GM23338 (cell line): ENCODE measurements at regions not wholly inside any gene's neighbourhood (a gene's known extent, or its start where the extent isn't known, plus 50 kb on each side); places are given as distances from the start of the nearest gene placed in this dataset.

ENCODE experiments used
- EZH2 ChIP-seq: fragments of 200-600 bp; sonication (generic); IDR thresholded peaks from one replicate; pipeline ENCODE4 v1.8.0; 2017; ENCODE audit warnings: antibody characterized with exemption, mild to moderate bottlenecking, low read depth; ENCODE audit not compliant: unreplicated experiment
- POLR2AphosphoS5 ChIP-seq: IDR thresholded peaks from 2 replicates; pipeline ENCODE4 v1.6.1; 2016; ENCODE audit warnings: antibody characterized with exemption, low read depth
- ZNF331 ChIP-seq: fragments of 250-450 bp; sonication (Bioruptor Pico); IDR thresholded peaks from 2 replicates; pipeline ENCODE4 v1.5.0; 2020; ENCODE audit warnings: low read depth, mild to moderate bottlenecking, moderate library complexity
- TF ChIP-seq, protein P1 (sequence below), 2 experiments: fragments of 200-600 bp in 1 of 2; sonication (generic) in 1 of 2; conservative IDR thresholded peaks; 2 replicates each; pipeline versions ENCODE4 v1.5.1 to v1.6.1; 2016 to 2017; ENCODE audit warnings: antibody characterized with exemption in 2 of 2, low read depth in 2 of 2, mild to moderate bottlenecking in 2 of 2, moderate library complexity in 1 of 2
- TF ChIP-seq, protein P2 (sequence below): IDR thresholded peaks from one replicate; pipeline ENCODE4 v1.6.1; 2018; ENCODE audit warnings: antibody characterized with exemption; ENCODE audit not compliant: unreplicated experiment

DNA sequence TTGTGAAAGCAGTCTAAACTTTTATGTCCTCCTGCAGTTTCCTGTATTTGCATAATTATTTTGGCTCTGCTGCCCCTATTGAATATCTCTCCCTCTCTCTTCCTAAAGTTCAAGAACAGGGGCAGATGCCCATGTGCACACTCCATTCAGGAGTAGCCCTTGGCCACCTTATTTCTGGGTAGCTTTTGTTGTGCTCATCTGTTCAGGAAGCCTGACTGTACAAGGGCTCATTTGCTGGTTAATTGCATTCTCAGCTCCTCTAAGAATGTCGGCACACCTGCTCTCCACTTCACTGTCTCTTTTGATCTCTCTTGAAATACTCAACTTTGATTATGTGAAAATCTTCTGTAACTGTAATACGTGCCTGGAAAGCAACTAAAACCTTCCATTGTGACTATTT is 1378.8 kb upstream of the CDH8 start:
- TF ChIP-seq, protein P1, sequence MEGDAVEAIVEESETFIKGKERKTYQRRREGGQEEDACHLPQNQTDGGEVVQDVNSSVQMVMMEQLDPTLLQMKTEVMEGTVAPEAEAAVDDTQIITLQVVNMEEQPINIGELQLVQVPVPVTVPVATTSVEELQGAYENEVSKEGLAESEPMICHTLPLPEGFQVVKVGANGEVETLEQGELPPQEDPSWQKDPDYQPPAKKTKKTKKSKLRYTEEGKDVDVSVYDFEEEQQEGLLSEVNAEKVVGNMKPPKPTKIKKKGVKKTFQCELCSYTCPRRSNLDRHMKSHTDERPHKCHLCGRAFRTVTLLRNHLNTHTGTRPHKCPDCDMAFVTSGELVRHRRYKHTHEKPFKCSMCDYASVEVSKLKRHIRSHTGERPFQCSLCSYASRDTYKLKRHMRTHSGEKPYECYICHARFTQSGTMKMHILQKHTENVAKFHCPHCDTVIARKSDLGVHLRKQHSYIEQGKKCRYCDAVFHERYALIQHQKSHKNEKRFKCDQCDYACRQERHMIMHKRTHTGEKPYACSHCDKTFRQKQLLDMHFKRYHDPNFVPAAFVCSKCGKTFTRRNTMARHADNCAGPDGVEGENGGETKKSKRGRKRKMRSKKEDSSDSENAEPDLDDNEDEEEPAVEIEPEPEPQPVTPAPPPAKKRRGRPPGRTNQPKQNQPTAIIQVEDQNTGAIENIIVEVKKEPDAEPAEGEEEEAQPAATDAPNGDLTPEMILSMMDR (conservative IDR thresholded peaks at IDR 0.05; ENCODE audit: low read depth in 2 of 2): no peak
- TF ChIP-seq POLR2AphosphoS5: no peak
- TF ChIP-seq EZH2: no peak
- TF ChIP-seq, protein P2, sequence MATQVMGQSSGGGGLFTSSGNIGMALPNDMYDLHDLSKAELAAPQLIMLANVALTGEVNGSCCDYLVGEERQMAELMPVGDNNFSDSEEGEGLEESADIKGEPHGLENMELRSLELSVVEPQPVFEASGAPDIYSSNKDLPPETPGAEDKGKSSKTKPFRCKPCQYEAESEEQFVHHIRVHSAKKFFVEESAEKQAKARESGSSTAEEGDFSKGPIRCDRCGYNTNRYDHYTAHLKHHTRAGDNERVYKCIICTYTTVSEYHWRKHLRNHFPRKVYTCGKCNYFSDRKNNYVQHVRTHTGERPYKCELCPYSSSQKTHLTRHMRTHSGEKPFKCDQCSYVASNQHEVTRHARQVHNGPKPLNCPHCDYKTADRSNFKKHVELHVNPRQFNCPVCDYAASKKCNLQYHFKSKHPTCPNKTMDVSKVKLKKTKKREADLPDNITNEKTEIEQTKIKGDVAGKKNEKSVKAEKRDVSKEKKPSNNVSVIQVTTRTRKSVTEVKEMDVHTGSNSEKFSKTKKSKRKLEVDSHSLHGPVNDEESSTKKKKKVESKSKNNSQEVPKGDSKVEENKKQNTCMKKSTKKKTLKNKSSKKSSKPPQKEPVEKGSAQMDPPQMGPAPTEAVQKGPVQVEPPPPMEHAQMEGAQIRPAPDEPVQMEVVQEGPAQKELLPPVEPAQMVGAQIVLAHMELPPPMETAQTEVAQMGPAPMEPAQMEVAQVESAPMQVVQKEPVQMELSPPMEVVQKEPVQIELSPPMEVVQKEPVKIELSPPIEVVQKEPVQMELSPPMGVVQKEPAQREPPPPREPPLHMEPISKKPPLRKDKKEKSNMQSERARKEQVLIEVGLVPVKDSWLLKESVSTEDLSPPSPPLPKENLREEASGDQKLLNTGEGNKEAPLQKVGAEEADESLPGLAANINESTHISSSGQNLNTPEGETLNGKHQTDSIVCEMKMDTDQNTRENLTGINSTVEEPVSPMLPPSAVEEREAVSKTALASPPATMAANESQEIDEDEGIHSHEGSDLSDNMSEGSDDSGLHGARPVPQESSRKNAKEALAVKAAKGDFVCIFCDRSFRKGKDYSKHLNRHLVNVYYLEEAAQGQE: no peak
- TF ChIP-seq ZNF331 (CRISPR knock-in tag): no peak
